OCI-LY1 (cell line): ENCODE measurements at regions not wholly inside any gene's neighbourhood (a gene's known extent, or its start where the extent isn't known, plus 50 kb on each side); places are given as distances from the start of the nearest gene placed in this dataset.

ENCODE experiments used
- CTCF ChIP-seq: fragments of 200-600 bp; sonication (generic), shearing (Covaris generic); IDR thresholded peaks from 2 replicates; pipeline ENCODE4 v1.5.1; 2017; ENCODE audit warnings: mild to moderate bottlenecking, antibody characterized with exemption, low read length, moderate library complexity, mixed read lengths
- EZH2 ChIP-seq: fragments of 200-600 bp; sonication (generic), shearing (Covaris generic); IDR thresholded peaks from 2 replicates; pipeline ENCODE4 v1.8.0; 2017; ENCODE audit warnings: borderline replicate concordance, mixed run types, mild to moderate bottlenecking, antibody characterized with exemption, low read length, moderate library complexity, mixed read lengths

GRCh38 chr12:89173096-89173495 lies 179.2 kb downstream of the DUSP6 start:
- TF ChIP-seq CTCF = no peak
- TF ChIP-seq EZH2 = no peak
